VCaP (cell line): ENCODE measurements at regions not wholly inside any gene's neighbourhood (a gene's known extent, or its start where the extent isn't known, plus 50 kb on each side); places are given as distances from the start of the nearest gene placed in this dataset.
"Not testable (repeated sequence)": the region's sequence is repeated elsewhere in the genome, so short reads cannot be mapped to it uniquely, and the experiment has no call there.

ENCODE experiments used
- H3K27ac ChIP-seq: fragments of 450-650 bp; 2 replicates; pipeline ENCODE4 v1.5.1; 2017
- TF ChIP-seq, protein P1 (sequence below): fragments of 450-650 bp; conservative IDR thresholded peaks from 2 replicates; pipeline ENCODE4 v1.5.1; 2017; ENCODE audit warnings: mild to moderate bottlenecking, moderate library complexity

DNA sequence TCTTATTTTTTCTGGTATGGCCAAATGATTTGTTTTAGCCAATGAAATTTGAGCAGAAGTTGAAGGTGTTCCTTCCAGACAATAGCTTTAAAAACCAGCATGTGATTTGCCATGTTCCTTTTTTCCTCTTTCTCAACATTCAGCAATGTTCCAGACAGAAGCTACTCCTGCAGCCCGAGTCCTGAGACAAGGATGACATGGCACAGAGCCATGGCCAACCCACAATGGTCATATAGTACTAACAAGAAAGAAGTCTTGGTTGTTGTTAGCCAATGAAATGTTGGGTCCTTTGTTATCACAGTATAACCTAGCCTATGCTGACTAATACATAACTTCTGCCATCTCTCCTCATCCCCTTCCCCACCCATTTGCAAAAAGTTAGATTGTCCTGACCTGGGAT lies 211.1 kb upstream of the STT3B start:
- H3K27ac ChIP-seq, result no peak overlapping the region
- TF ChIP-seq, protein P1, sequence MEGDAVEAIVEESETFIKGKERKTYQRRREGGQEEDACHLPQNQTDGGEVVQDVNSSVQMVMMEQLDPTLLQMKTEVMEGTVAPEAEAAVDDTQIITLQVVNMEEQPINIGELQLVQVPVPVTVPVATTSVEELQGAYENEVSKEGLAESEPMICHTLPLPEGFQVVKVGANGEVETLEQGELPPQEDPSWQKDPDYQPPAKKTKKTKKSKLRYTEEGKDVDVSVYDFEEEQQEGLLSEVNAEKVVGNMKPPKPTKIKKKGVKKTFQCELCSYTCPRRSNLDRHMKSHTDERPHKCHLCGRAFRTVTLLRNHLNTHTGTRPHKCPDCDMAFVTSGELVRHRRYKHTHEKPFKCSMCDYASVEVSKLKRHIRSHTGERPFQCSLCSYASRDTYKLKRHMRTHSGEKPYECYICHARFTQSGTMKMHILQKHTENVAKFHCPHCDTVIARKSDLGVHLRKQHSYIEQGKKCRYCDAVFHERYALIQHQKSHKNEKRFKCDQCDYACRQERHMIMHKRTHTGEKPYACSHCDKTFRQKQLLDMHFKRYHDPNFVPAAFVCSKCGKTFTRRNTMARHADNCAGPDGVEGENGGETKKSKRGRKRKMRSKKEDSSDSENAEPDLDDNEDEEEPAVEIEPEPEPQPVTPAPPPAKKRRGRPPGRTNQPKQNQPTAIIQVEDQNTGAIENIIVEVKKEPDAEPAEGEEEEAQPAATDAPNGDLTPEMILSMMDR, result no peak

DNA sequence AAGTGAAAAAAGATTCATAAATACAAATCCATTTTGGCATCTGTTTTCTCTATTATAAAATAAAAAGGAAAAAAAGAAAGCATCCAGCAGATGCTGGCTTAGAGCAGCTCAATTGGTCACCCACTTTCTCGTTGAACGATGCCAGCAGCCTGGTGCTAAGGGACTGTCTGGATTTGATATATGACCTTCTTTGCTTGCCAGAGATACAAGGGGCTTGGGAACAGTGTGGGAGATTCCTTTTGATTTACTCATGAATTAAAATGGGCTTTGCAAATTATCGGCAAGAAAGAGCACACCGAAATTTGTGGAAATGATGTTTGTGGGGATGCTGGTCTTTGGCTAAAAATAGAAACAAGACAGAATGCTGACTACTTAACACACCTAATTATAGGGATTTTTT lies 210.3 kb upstream of the STT3B start:
- no peak overlapping the region for H3K27ac ChIP-seq
- TF ChIP-seq, protein P1, result no peak

DNA sequence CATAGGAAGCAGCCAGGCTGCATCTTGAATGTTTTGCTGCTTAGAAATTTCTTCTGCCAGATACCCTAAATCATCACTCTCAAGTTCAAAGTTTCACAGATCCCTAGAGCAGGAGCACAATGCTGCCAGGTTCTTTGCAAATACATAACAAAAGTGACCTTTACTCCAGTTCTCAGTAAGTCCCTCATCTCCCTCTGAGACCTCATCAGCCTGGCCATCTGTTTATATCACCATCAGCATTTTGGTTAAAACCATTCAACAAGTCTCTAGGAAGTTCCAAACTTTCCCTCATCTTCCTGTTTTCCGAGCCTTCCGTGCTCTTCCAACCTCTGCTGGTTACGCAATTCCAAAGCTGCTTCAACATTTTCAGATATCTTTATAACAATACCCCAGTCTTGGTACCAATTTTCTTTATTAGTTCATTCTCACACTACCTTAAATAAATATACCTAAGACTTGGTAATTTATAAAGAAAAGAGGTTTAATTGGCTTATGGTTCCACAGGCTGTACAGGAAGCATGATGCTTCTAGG lies 204.8 kb upstream of the STT3B start:
- H3K27ac ChIP-seq, result not testable (repeated sequence)

DNA sequence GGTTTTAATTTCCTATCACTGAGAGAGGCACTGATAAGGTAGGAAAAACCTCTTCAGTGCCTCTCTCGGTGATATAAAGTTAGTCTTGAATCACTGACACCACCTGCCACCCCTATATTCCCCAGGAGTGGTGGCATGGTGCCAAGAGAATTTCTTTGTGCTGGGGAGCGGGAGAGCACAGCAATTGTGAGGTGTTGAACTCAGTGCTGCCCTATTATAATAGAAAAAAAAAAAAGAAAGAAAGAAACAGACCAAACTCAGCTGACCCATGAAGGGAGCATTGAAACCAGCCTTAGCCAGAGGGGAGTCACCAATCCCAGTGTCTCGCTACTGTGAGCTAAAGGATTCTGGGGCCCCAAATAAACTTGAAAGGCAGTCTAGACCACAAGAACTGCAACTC lies 201.4 kb upstream of the STT3B start:
- TF ChIP-seq, protein P1, result no peak
- H3K27ac ChIP-seq, result no peak overlapping the region

DNA sequence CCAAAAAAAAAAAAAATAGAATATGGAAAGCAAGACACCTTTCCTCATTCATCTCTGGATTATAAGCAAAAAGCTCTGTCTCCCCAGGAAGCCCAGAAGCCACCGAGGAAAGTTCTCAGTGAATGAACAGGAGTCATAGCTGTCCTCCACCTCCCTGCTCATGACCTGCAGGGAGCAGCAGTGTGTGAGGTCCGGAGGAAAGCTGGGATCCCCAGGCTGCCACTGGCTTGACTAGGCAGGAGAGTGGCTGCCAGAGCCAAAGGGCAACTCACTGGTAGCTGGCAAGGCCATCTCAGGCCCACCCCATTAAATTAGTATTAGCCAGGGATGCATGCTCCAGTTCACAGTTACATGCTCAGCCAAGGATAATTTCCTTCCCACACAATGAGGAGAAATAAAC lies 191.6 kb upstream of the STT3B start:
- TF ChIP-seq, protein P1, result no peak
- H3K27ac ChIP-seq, result no peak overlapping the region

DNA sequence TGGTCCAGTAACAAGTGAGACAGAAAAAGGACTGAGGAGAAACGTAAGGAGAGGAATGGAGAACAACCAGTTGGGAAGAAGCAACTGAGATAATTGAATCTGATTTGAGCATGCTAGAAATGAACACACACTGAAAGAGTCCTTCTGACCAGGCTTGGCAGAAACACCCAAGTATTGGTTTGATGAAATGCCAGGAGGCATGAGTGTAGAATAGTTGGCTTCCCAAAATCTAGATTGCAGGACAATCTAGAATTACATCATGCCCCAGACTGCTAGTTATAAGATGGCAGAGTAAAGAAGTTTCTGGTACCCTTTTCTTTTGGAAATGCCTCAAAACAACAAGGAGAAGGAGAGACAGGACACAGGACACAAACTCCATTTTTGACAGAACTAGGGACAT lies 189.7 kb upstream of the STT3B start:
- H3K27ac ChIP-seq, result no peak overlapping the region
- TF ChIP-seq, protein P1, result no peak

DNA sequence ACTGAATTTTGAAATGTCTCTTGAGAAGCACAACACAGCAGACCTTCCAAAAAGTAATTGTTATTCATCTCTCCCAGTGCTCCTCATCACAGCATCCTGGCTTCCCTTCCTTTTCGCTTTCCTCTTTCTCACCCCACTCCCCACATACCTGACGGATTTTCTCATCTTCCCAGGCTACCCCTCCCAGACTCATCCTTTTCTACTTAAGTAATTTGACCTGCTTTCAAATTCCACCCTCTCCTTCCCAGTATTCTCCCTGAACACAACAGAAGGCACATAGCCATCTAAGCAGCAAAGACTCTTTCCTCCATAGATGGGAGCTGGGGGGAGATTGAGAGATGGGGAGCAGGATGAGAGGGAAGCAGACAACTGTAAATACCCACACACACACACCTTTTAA lies 187.1 kb upstream of the STT3B start:
- no peak overlapping the region for H3K27ac ChIP-seq
- TF ChIP-seq, protein P1, result no peak

DNA sequence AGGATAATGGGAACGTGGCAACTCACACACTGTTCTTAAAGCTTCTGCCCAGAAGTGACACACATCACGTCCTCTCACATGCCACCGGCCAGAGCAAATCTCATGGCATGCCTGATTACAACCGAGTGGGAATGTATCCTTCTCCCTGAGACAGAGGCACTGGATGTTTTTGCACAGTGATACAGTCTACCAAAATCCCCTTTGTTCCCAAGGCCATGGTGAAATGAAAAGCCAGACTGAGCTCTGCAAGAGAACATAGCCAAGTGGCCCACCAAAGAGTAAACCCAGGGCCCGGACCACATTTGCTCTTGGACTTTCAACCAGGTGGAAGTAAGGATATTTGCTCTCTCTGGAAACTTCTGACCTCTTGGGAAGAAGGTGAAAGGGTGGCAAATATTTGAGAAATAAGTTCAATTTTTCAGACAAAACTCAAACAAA lies 186.2 kb upstream of the STT3B start:
- TF ChIP-seq, protein P1, result no peak
- no peak overlapping the region for H3K27ac ChIP-seq
